Ectodermal cell (in vitro differentiated cells): ENCODE measurements at regions not wholly inside any gene's neighbourhood (a gene's known extent, or its start where the extent isn't known, plus 50 kb on each side); places are given as distances from the start of the nearest gene placed in this dataset.

Experiments
- H3K27ac ChIP-seq: 2 replicates; pipeline ENCODE4 v1.7.0; 2013; ENCODE audit warnings: mild to moderate bottlenecking, low read depth, low read length; ENCODE audit not compliant: insufficient read depth, poor library complexity, severe bottlenecking
- H3K27me3 ChIP-seq: 2 replicates; pipeline ENCODE4 v1.7.0; 2013; ENCODE audit warnings: mild to moderate bottlenecking, low read length; ENCODE audit not compliant: insufficient read depth, control insufficient read depth, poor library complexity, severe bottlenecking
- H3K36me3 ChIP-seq: one replicate; pipeline ENCODE4 v1.7.0; 2013; ENCODE audit warnings: low read length; ENCODE audit not compliant: control insufficient read depth, insufficient read depth
- H3K4me1 ChIP-seq: one replicate; pipeline ENCODE4 v1.7.0; 2013; ENCODE audit warnings: low read length; ENCODE audit not compliant: control insufficient read depth, insufficient read depth
- H3K4me3 ChIP-seq: 2 replicates; pipeline ENCODE4 v1.7.0; 2013; ENCODE audit warnings: low read depth, low read length, control low read depth; ENCODE audit not compliant: insufficient read depth
- H3K9me3 ChIP-seq: 2 replicates; pipeline ENCODE4 v1.7.0; 2013; ENCODE audit warnings: mild to moderate bottlenecking, low read length, moderate library complexity; ENCODE audit not compliant: control insufficient read depth
- WGBS, 2 experiments: methylation state at CpG; one replicate each; pipeline ENCODE4 v1.1.7; 2013; ENCODE audit warnings: missing lambda C conversion rate in 2 of 2; 5-methylcytosine and 5-hydroxymethylcytosine counted together

GRCh38 chr4:138709859-138710258 lies 305.7 kb upstream of the NOCT start:
- no peaks in the 10 kb centered on the region for H3K27me3 ChIP-seq
- no peaks in the 10 kb centered on the region for H3K9me3 ChIP-seq
- no peak overlapping the region for H3K4me3 ChIP-seq
- 95 to 97% methylated on average over 3 of the region's 3 CpGs for WGBS, 2 experiments
- H3K4me1 ChIP-seq, result peaks cover 11% of the 10 kb centered on the region
- H3K27ac ChIP-seq, result no peak overlapping the region
- no peaks in the 10 kb centered on the region for H3K36me3 ChIP-seq

GRCh38 chr4:138707746-138708677 lies 307.6 kb upstream of the NOCT start:
- Histone ChIP-seq H3K27ac (no peak overlapping the region), H3K9me3 (no peaks in the 10 kb centered on the region), H3K36me3 (no peaks in the 10 kb centered on the region), H3K27me3 (no peaks in the 10 kb centered on the region), H3K4me1 (peaks cover 11% of the 10 kb centered on the region), H3K4me3 (no peak overlapping the region)
- WGBS, 2 experiments, result 82% methylated on average over 8 of the region's 8 CpGs

GRCh38 chr4:138706201-138706600 lies 309.4 kb upstream of the NOCT start:
- peaks cover 11% of the 10 kb centered on the region for H3K4me1 ChIP-seq
- WGBS, 2 experiments, result 100% methylated on average over 2 of the region's 2 CpGs; no CpG with 5 or more reads in 1 of the 2 experiments
- no peak overlapping the region for H3K4me3 ChIP-seq
- H3K27me3 ChIP-seq, result no peaks in the 10 kb centered on the region
- H3K36me3 ChIP-seq, result no peaks in the 10 kb centered on the region
- no peak overlapping the region for H3K27ac ChIP-seq
- H3K9me3 ChIP-seq, result no peaks in the 10 kb centered on the region

- Histone ChIP-seq H3K36me3 (no peaks in the 10 kb centered on the region), H3K4me1 (no peaks in the 10 kb centered on the region), H3K4me3 (no peak overlapping the region), H3K27ac (no peak overlapping the region), H3K9me3 (no peaks in the 10 kb centered on the region), H3K27me3 (no peaks in the 10 kb centered on the region)
- 90 to 92% methylated on average over 3 of the region's 3 CpGs for WGBS, 2 experiments
These were observed 313.3 kb upstream of the NOCT start for GRCh38 chr4:138702190-138702824.

- H3K27me3 ChIP-seq, result no peaks in the 10 kb centered on the region
- H3K4me3 ChIP-seq, result no peak overlapping the region
- H3K27ac ChIP-seq, result no peak overlapping the region
- H3K36me3 ChIP-seq, result no peaks in the 10 kb centered on the region
- 96 to 98% methylated on average over 3 of the region's 3 CpGs for WGBS, 2 experiments
- H3K4me1 ChIP-seq, result no peaks in the 10 kb centered on the region
- H3K9me3 ChIP-seq, result no peaks in the 10 kb centered on the region
These were observed 316.9 kb upstream of the NOCT start for GRCh38 chr4:138698641-138699040.

- 76 to 88% methylated on average over 1 of the region's 1 CpG for WGBS, 2 experiments
- Histone ChIP-seq H3K27ac (no peak overlapping the region), H3K4me1 (no peaks in the 10 kb centered on the region), H3K27me3 (no peaks in the 10 kb centered on the region), H3K36me3 (no peaks in the 10 kb centered on the region), H3K9me3 (no peaks in the 10 kb centered on the region), H3K4me3 (no peak overlapping the region)
These were observed 317.7 kb upstream of the NOCT start for GRCh38 chr4:138697851-138698250.

- Histone ChIP-seq H3K36me3 (no peaks in the 10 kb centered on the region), H3K4me1 (no peaks in the 10 kb centered on the region), H3K4me3 (no peak overlapping the region), H3K27me3 (no peaks in the 10 kb centered on the region), H3K27ac (no peak overlapping the region), H3K9me3 (no peaks in the 10 kb centered on the region)
- WGBS, 2 experiments, result 84 to 86% methylated on average over 8 of the region's 8 CpGs
These were observed 318.8 kb upstream of the NOCT start for GRCh38 chr4:138696771-138697170.

- no peaks in the 10 kb centered on the region for H3K27me3 ChIP-seq
- no peak overlapping the region for H3K27ac ChIP-seq
- no peaks in the 10 kb centered on the region for H3K36me3 ChIP-seq
- H3K4me1 ChIP-seq, result no peaks in the 10 kb centered on the region
- WGBS, 2 experiments, result 76 to 83% methylated on average over 2 of the region's 2 CpGs
- H3K4me3 ChIP-seq, result no peak overlapping the region
- H3K9me3 ChIP-seq, result no peaks in the 10 kb centered on the region
These were observed 319.5 kb upstream of the NOCT start for GRCh38 chr4:138696058-138696457.

GRCh38 chr4:138693526-138693925 lies 322.1 kb upstream of the NOCT start:
- Histone ChIP-seq H3K27ac (no peak overlapping the region), H3K27me3 (no peaks in the 10 kb centered on the region), H3K36me3 (no peaks in the 10 kb centered on the region), H3K9me3 (no peaks in the 10 kb centered on the region), H3K4me1 (no peaks in the 10 kb centered on the region), H3K4me3 (no peak overlapping the region)
- 94 to 98% methylated on average over 3 of the region's 3 CpGs for WGBS, 2 experiments

- H3K36me3 ChIP-seq, result no peaks in the 10 kb centered on the region
- no peaks in the 10 kb centered on the region for H3K9me3 ChIP-seq
- no peak overlapping the region for H3K4me3 ChIP-seq
- H3K27ac ChIP-seq, result no peak overlapping the region
- H3K4me1 ChIP-seq, result no peaks in the 10 kb centered on the region
- no peaks in the 10 kb centered on the region for H3K27me3 ChIP-seq
These were observed 323.2 kb upstream of the NOCT start for GRCh38 chr4:138692411-138692810.
